ENCODE measurements at regions not wholly inside any gene's neighbourhood (a gene's known extent, or its start where the extent isn't known, plus 50 kb on each side); places are given as distances from the start of the nearest gene placed in this dataset.
"Not testable (repeated sequence)": the region's sequence is repeated elsewhere in the genome, so short reads cannot be mapped to it uniquely, and the experiment has no call there.

DNA sequence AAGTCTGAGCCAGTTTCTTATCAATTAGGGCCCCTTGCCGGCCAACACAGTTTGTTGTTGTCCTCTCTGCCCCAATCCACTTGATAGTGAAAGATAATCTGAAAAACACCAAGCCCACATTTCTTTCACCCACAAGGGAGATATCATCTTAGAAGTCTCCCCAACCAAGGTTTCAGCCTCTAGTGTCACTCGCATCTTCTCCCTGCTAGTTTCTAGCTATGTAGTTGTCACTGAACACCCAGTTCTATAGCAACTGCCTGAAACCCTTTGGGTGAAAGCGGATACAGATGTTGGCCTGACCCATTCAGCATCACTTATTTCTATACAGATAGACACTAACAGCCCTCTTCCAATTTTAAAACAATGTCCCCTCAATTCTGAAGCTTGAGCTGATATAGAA lies 116.3 kb downstream of the BMP15 start:
- no peaks in the 10 kb centered on the region for H3K9me3 ChIP-seq (ENCODE audit: severe bottlenecking)

GRCh38 chrX:51035746-51036145 lies 125.2 kb downstream of the BMP15 start:
- Histone ChIP-seq H3K27ac (no peak overlapping the region), H3K36me3 (no peaks in the 10 kb centered on the region), H3K4me3 (ENCODE audit: low read depth, low read length) (no peak overlapping the region), H3K9me3 (ENCODE audit: severe bottlenecking) (no peaks in the 10 kb centered on the region), H3K27me3 (ENCODE audit: insufficient read depth, low read depth, severe bottlenecking) (peaks cover 12% of the 10 kb centered on the region)
- TF ChIP-seq, protein P1, sequence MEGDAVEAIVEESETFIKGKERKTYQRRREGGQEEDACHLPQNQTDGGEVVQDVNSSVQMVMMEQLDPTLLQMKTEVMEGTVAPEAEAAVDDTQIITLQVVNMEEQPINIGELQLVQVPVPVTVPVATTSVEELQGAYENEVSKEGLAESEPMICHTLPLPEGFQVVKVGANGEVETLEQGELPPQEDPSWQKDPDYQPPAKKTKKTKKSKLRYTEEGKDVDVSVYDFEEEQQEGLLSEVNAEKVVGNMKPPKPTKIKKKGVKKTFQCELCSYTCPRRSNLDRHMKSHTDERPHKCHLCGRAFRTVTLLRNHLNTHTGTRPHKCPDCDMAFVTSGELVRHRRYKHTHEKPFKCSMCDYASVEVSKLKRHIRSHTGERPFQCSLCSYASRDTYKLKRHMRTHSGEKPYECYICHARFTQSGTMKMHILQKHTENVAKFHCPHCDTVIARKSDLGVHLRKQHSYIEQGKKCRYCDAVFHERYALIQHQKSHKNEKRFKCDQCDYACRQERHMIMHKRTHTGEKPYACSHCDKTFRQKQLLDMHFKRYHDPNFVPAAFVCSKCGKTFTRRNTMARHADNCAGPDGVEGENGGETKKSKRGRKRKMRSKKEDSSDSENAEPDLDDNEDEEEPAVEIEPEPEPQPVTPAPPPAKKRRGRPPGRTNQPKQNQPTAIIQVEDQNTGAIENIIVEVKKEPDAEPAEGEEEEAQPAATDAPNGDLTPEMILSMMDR (IDR thresholded peaks at IDR 0.05; ENCODE audit: low read depth, low read length) = no peak
- no peak for DNase-seq

More for the DNA sequence above, 116.3 kb downstream of the BMP15 start:
- Histone ChIP-seq H3K36me3 (no peaks in the 10 kb centered on the region), H3K27me3 (ENCODE audit: insufficient read depth, low read depth, severe bottlenecking) (peaks cover 14% of the 10 kb centered on the region), H3K27ac (no peak overlapping the region), H3K4me3 (ENCODE audit: low read depth, low read length) (no peak overlapping the region)
- DNase-seq = no peak
- TF ChIP-seq, protein P1 (IDR thresholded peaks at IDR 0.05; ENCODE audit: low read depth, low read length) = no peak

DNA sequence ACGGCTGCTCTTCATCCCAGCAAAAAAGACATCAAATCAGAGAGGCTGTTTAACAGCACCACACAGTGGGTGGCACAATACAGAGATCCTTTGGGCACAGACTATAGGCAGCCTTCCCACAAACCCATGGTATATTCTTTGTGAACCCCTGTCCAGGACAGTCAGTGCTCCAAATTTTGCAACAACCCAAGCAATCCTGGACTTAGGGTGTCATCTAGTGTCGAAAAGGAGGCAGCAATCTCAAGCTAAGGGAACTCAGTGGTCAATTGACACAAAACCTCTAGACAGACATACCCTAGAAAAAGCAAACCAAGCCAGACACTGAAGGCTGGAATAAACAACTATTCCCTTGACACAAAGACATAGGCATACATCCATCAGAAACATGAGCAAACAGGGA lies 137.4 kb downstream of the BMP15 start:
- Histone ChIP-seq H3K27ac (no peak overlapping the region), H3K9me3 (ENCODE audit: severe bottlenecking) (no peaks in the 10 kb centered on the region), H3K27me3 (ENCODE audit: insufficient read depth, low read depth, severe bottlenecking) (peaks cover 22% of the 10 kb centered on the region), H3K4me3 (ENCODE audit: low read depth, low read length) (no peak overlapping the region), H3K36me3 (no peaks in the 10 kb centered on the region)
- no peak for DNase-seq
- TF ChIP-seq, protein P1 (IDR thresholded peaks at IDR 0.05; ENCODE audit: low read depth, low read length) = no peak

- H3K27ac ChIP-seq = no peak overlapping the region
- peaks cover 46% of the 10 kb centered on the region for H3K27me3 ChIP-seq (ENCODE audit: insufficient read depth, low read depth, severe bottlenecking)
- no peak for DNase-seq
- no peaks in the 10 kb centered on the region for H3K36me3 ChIP-seq
- H3K9me3 ChIP-seq (ENCODE audit: severe bottlenecking) = no peaks in the 10 kb centered on the region
- TF ChIP-seq, protein P1 (IDR thresholded peaks at IDR 0.05; ENCODE audit: low read depth, low read length) = no peak
- no peak overlapping the region for H3K4me3 ChIP-seq (ENCODE audit: low read depth, low read length)
These were observed 143.2 kb downstream of the BMP15 start for GRCh38 chrX:51053741-51054140.

DNA sequence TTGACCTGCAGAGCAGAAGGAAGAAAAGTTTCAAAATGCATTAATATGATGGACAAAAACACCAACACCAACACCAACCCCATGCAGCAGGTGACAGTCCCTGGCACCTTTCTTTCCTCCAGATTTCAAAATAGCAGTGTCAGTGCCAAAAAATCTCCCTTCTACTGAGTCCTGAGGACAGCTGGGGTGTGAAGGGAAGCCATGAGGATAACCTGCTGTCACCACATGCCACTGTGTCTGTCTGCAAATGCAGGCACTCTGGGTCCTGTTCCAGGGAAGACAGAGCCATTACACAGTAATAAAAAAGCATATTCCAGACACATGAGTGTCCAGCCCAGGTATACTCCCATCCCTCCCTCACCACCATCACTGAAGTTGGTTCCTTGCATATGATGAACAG lies 187.5 kb downstream of the BMP15 start:
- H3K4me3 ChIP-seq (ENCODE audit: low read depth, low read length) = no peak overlapping the region
- no peak for DNase-seq
- H3K27ac ChIP-seq = no peak overlapping the region
- H3K9me3 ChIP-seq (ENCODE audit: severe bottlenecking) = no peaks in the 10 kb centered on the region
- no peaks in the 10 kb centered on the region for H3K36me3 ChIP-seq
- peaks cover 43% of the 10 kb centered on the region for H3K27me3 ChIP-seq (ENCODE audit: insufficient read depth, low read depth, severe bottlenecking)
- TF ChIP-seq, protein P1 (IDR thresholded peaks at IDR 0.05; ENCODE audit: low read depth, low read length) = no peak

DNA sequence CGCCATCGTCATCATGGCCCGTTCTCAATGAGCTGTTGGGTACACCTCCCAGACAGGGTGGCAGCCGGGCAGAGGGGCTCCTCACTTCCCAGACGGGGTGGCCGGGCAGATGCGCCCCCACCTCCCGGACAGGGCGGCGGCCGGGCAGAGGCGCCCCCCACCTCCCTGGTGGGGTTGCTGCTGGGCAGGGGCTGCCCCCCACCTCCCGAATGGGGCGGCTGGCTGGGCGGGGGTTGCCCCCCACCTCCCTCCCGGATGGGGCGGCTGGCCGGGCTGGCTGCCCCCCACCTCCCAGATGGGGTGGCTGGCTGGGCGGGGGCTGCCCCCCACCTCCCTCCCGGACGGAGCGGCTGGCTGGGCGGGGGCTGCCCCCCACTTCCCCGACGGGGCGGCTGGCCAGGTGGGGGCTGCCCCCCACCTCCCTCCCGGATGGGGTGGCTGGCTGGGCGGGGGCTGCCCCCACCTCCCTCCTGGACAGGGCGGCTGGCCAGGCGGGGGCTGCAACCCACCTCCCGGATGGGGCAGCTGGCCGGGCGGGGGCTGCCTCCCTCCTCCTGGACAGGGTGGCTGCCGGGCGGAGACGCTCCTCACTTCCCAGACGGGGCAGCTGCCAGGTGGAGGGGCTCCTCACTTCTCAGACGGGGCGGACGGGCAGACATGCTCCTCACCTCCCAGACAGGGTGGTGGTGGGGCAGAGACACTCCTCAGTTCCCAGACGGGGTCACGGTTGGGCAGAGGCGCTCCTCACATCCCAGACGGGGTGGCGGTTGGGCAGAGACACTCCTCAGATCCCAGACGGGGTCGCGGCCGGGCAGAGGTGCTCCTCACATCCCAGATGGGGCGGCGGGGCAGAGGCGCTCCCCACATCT lies 208.8 kb downstream of the BMP15 start:
- not testable (repeated sequence) for H3K36me3 ChIP-seq; H3K4me3 ChIP-seq (ENCODE audit: low read depth, low read length); H3K27ac ChIP-seq; DNase-seq; H3K27me3 ChIP-seq (ENCODE audit: insufficient read depth, low read depth, severe bottlenecking); H3K9me3 ChIP-seq (ENCODE audit: severe bottlenecking)

GRCh38 chrX:51125743-51126142 lies 206.9 kb upstream of the NUDT10 start:
- not testable (repeated sequence) for H3K36me3 ChIP-seq; DNase-seq; H3K4me3 ChIP-seq (ENCODE audit: low read depth, low read length); H3K27ac ChIP-seq; H3K9me3 ChIP-seq (ENCODE audit: severe bottlenecking)
- peaks cover 24% of the 10 kb centered on the region for H3K27me3 ChIP-seq (ENCODE audit: insufficient read depth, low read depth, severe bottlenecking)

Data from WERI-Rb-1 (cell line).